Neuronal stem cell (in vitro differentiated cells): ENCODE measurements at regions not wholly inside any gene's neighbourhood (a gene's known extent, or its start where the extent isn't known, plus 50 kb on each side); places are given as distances from the start of the nearest gene placed in this dataset.

Source experiments
- DNase-seq: peaks from one replicate; pipeline ENCODE4 v3.0.0-alpha.2; 2013; ENCODE audit warnings: low spot score
- H2AFZ ChIP-seq: one replicate; pipeline ENCODE4 v1.6.1; 2013; ENCODE audit warnings: mild to moderate bottlenecking, low read length, inconsistent platforms
- H2AK5ac ChIP-seq: 2 replicates; pipeline ENCODE4 v1.6.1; 2013; ENCODE audit warnings: low read depth, mild to moderate bottlenecking, inconsistent platforms, low read length, moderate library complexity, mixed read lengths
- H2BK120ac ChIP-seq: 2 replicates; pipeline ENCODE4 v1.6.1; 2013; ENCODE audit warnings: low read depth, mild to moderate bottlenecking, inconsistent platforms, low read length, moderate library complexity, mixed read lengths
- H2BK12ac ChIP-seq: one replicate; pipeline ENCODE4 v1.6.1; 2013; ENCODE audit warnings: low read length, inconsistent platforms
- H2BK15ac ChIP-seq: 2 replicates; pipeline ENCODE4 v1.6.1; 2013; ENCODE audit warnings: mild to moderate bottlenecking, low read length, inconsistent platforms, mixed read lengths
- H2BK5ac ChIP-seq: one replicate; pipeline ENCODE4 v1.6.1; 2013; ENCODE audit warnings: inconsistent platforms, mild to moderate bottlenecking, low read length, moderate library complexity
- H3K14ac ChIP-seq: one replicate; pipeline ENCODE4 v1.6.1; 2013; ENCODE audit warnings: low read length, inconsistent platforms
- H3K18ac ChIP-seq: 2 replicates; pipeline ENCODE4 v1.6.1; 2013; ENCODE audit warnings: low read length, inconsistent platforms
- H3K23ac ChIP-seq: 2 replicates; pipeline ENCODE4 v1.6.1; 2013; ENCODE audit warnings: low read depth, mild to moderate bottlenecking, mixed read lengths, low read length, inconsistent platforms; ENCODE audit not compliant: poor library complexity
- H3K27ac ChIP-seq: replicated peaks from 3 replicates; pipeline ENCODE4 v1.5.1; 2013; ENCODE audit warnings: low read length, inconsistent platforms
- H3K27me3 ChIP-seq, 3 experiments: 2 replicates each; pipeline ENCODE4 v1.6.1; 2013; ENCODE audit warnings: low read length in 3 of 3, mild to moderate bottlenecking in 2 of 3, inconsistent platforms in 1 of 3, low read depth in 1 of 3, mixed read lengths in 1 of 3, moderate library complexity in 1 of 3; ENCODE audit not compliant: control insufficient read depth in 3 of 3, insufficient read depth in 3 of 3
- H3K36me3 ChIP-seq, 2 donors: replicated peaks in 1 of 2; 2 replicates each; pipeline ENCODE4 v1.6.1; 2013; ENCODE audit warnings: low read length in 2 of 2; ENCODE audit not compliant: control insufficient read depth in 2 of 2, insufficient read depth in 2 of 2
- H3K4ac ChIP-seq: 2 replicates; pipeline ENCODE4 v1.6.1; 2013; ENCODE audit warnings: inconsistent platforms, mild to moderate bottlenecking, low read length, moderate library complexity
- H3K4me1 ChIP-seq, 2 donors: 1 replicate in 1 of 2; 2 replicates in 1 of 2; pipeline ENCODE4 v1.6.1; 2013; ENCODE audit warnings: low read length in 2 of 2, low read depth in 1 of 2; ENCODE audit not compliant: control insufficient read depth in 2 of 2, insufficient read depth in 1 of 2
- H3K4me2 ChIP-seq: one replicate; pipeline ENCODE4 v1.6.1; 2013; ENCODE audit warnings: mild to moderate bottlenecking, low read length, inconsistent platforms; ENCODE audit not compliant: insufficient read depth, poor library complexity, severe bottlenecking
- H3K4me3 ChIP-seq, 2 donors: 2 replicates each; pipeline ENCODE4 v1.5.1; 2013; ENCODE audit warnings: low read length in 2 of 2, mild to moderate bottlenecking in 2 of 2, inconsistent platforms in 1 of 2, moderate library complexity in 1 of 2
- H3K79me1 ChIP-seq: one replicate; pipeline ENCODE4 v1.6.1; 2013; ENCODE audit warnings: low read depth, mild to moderate bottlenecking, inconsistent platforms, low read length, moderate library complexity
- H3K9ac ChIP-seq: one replicate; pipeline ENCODE4 v1.6.1; 2013; ENCODE audit warnings: mild to moderate bottlenecking, low read depth, low read length, inconsistent platforms; ENCODE audit not compliant: poor library complexity
- H3K9me3 ChIP-seq, 2 donors: replicated peaks in 1 of 2; 2 replicates each; pipeline versions ENCODE3 to v1.6.1; 2013; ENCODE audit warnings: low read length in 2 of 2, mild to moderate bottlenecking in 2 of 2, inconsistent platforms in 1 of 2, low read depth in 1 of 2, mixed read lengths in 1 of 2, moderate library complexity in 1 of 2; ENCODE audit not compliant: control insufficient read depth in 2 of 2, insufficient read depth in 1 of 2
- H4K8ac ChIP-seq: one replicate; pipeline ENCODE4 v1.6.1; 2013; ENCODE audit warnings: low read depth, mild to moderate bottlenecking, inconsistent platforms, low read length, moderate library complexity
- H4K91ac ChIP-seq: one replicate; pipeline ENCODE4 v1.6.1; 2013; ENCODE audit warnings: low read length, low read depth, mild to moderate bottlenecking, inconsistent platforms; ENCODE audit not compliant: poor library complexity
- WGBS, 2 donors: extraction: QIAGEN DNeasy Blood & Tissue Kit; methylation state at CpG; one replicate each; pipeline ENCODE4 v1.1.7; 2013; ENCODE audit warnings: missing lambda C conversion rate in 2 of 2, mixed read lengths in 1 of 2; ENCODE audit not compliant: insufficient read length in 2 of 2, insufficient replicate concordance in 1 of 2; ENCODE audit errors: extremely low coverage in 2 of 2; 5-methylcytosine and 5-hydroxymethylcytosine counted together

GRCh38 chr11:127679816-127680545 is 679.4 kb upstream of the KIRREL3 start:
- no peak for DNase-seq
- no peak overlapping the region for H2AK5ac ChIP-seq
- no peak overlapping the region for H3K27ac ChIP-seq
- H3K4me3 ChIP-seq, result no peak overlapping the region
- no peak overlapping the region for H3K18ac ChIP-seq
- no peaks in the 10 kb centered on the region for H3K79me1 ChIP-seq
- no peak overlapping the region for H4K8ac ChIP-seq
- no peak overlapping the region for H3K4me2 ChIP-seq
- H3K14ac ChIP-seq, result no peak overlapping the region
- H2BK120ac ChIP-seq, result no peak overlapping the region
- no peak overlapping the region for H3K23ac ChIP-seq
- peak overlapping the region; percentile 41 for H2AFZ ChIP-seq
- no peak overlapping the region for H2BK5ac ChIP-seq
- H3K4ac ChIP-seq, result no peak overlapping the region
- H2BK12ac ChIP-seq, result no peak overlapping the region
- no peak overlapping the region for H3K9ac ChIP-seq
- no peaks in the 10 kb centered on the region for H3K9me3 ChIP-seq
- H4K91ac ChIP-seq, result no peak overlapping the region
- no peaks in the 10 kb centered on the region for H3K27me3 ChIP-seq
- WGBS, 2 donors, result no CpG with 5 or more reads among the region's 8 CpGs
- peaks cover 5 to 18% of the 10 kb centered on the region in 2 donors for H3K4me1 ChIP-seq
- no peak overlapping the region for H2BK15ac ChIP-seq
- H3K36me3 ChIP-seq, result no peaks in the 10 kb centered on the region

GRCh38 chr11:127678631-127679030 is 678.1 kb upstream of the KIRREL3 start:
- H2AFZ ChIP-seq, result no peak overlapping the region
- no peak for DNase-seq
- no peak overlapping the region for H4K8ac ChIP-seq
- no peak overlapping the region for H2AK5ac ChIP-seq
- no peak overlapping the region for H2BK15ac ChIP-seq
- no peak overlapping the region for H2BK5ac ChIP-seq
- H3K36me3 ChIP-seq, result no peaks in the 10 kb centered on the region
- no peak overlapping the region for H3K27ac ChIP-seq
- WGBS, 2 donors, result no CpG with 5 or more reads among the region's 2 CpGs
- H3K14ac ChIP-seq, result no peak overlapping the region
- no peak overlapping the region for H3K23ac ChIP-seq
- H3K4me2 ChIP-seq, result no peak overlapping the region
- no peaks in the 10 kb centered on the region for H3K27me3 ChIP-seq
- no peak overlapping the region for H3K9ac ChIP-seq
- H2BK12ac ChIP-seq, result no peak overlapping the region
- H3K79me1 ChIP-seq, result no peaks in the 10 kb centered on the region
- no peak overlapping the region for H3K4me3 ChIP-seq
- no peak overlapping the region for H3K18ac ChIP-seq
- peaks cover 5 to 18% of the 10 kb centered on the region in 2 donors for H3K4me1 ChIP-seq
- no peak overlapping the region for H2BK120ac ChIP-seq
- no peaks in the 10 kb centered on the region for H3K9me3 ChIP-seq
- H4K91ac ChIP-seq, result no peak overlapping the region
- H3K4ac ChIP-seq, result no peak overlapping the region

DNA sequence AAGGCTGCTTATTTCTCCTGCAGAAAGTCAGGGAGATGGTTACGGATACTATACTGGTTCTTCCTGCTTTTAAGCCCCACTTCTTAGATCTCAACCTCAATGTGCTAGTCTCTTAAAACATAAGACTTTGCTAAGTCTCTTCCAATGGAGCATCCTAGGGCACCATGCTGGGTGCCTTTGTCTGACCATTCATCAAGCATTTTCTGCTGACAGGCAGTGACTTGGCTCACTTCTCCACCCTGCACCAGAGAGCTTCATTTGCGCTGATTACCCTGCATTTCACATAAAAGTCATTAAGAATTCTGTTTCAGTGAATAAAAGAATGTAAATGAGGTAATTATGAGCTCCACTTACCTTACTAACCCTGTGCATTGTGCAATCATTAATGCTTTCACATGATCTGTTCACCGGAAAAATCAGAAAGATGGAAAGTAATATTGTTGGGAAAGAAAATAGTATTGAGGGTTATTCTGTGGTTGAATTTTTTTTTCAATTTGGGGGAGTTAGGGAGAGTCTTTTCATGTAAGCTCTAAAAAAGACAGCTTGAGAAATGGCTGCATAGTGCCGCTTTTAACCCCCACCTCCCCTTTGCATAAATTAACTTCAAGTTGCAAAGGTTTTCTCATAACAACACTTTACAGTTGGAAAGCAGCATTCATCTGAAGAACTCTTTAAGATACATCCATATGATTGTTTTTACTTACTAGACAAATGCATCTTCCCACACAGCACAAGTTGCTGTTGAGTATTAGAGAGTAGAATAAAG is 677.3 kb upstream of the KIRREL3 start:
- H3K27ac ChIP-seq, result no peak overlapping the region
- DNase-seq, result no peak
- no peak overlapping the region for H3K4me2 ChIP-seq
- H3K9ac ChIP-seq, result no peak overlapping the region
- H3K79me1 ChIP-seq, result no peaks in the 10 kb centered on the region
- peaks cover 5 to 18% of the 10 kb centered on the region in 2 donors for H3K4me1 ChIP-seq
- no peaks in the 10 kb centered on the region for H3K27me3 ChIP-seq
- no peak overlapping the region for H2AK5ac ChIP-seq
- WGBS, 2 donors, result no CpG with 5 or more reads among the region's 4 CpGs
- no peak overlapping the region for H2BK5ac ChIP-seq
- H4K8ac ChIP-seq, result no peak overlapping the region
- no peaks in the 10 kb centered on the region for H3K9me3 ChIP-seq
- no peak overlapping the region for H3K18ac ChIP-seq
- H2AFZ ChIP-seq, result no peak overlapping the region
- no peak overlapping the region for H3K23ac ChIP-seq
- H3K36me3 ChIP-seq, result no peaks in the 10 kb centered on the region
- H3K14ac ChIP-seq, result no peak overlapping the region
- H2BK12ac ChIP-seq, result no peak overlapping the region
- no peak overlapping the region for H3K4me3 ChIP-seq
- H3K4ac ChIP-seq, result no peak overlapping the region
- no peak overlapping the region for H2BK15ac ChIP-seq
- no peak overlapping the region for H2BK120ac ChIP-seq
- no peak overlapping the region for H4K91ac ChIP-seq

DNA sequence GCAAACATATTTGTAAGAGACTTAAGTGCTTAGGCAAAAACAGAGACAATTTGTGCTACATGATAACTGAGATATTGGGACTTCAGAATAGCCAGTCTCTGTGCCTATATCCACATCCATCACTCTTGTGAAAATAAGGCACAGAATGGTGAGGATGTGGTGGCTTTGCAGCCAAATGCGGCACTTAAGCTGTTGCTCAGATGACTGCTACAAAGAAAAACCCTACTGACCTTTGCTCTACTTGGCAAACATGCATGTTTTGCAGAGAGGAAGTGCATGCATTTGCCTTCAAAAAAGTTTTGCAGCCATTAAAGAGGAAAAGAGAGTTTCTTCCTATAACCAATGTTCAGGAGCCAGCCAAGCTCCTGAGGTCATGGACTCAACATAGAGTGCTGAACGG is 675.0 kb upstream of the KIRREL3 start:
- Histone ChIP-seq H3K4me2 (no peak overlapping the region), H3K36me3 (no peaks in the 10 kb centered on the region), H3K14ac (no peak overlapping the region), H2BK120ac (no peak overlapping the region), H2BK5ac (no peak overlapping the region), H4K8ac (no peak overlapping the region), H3K79me1 (no peaks in the 10 kb centered on the region), H3K9ac (no peak overlapping the region), H3K4me1 (peaks cover 5 to 18% of the 10 kb centered on the region in 2 donors), H3K27me3 (no peaks in the 10 kb centered on the region), H2BK12ac (no peak overlapping the region), H3K4ac (no peak overlapping the region), H2AK5ac (no peak overlapping the region), H2BK15ac (no peak overlapping the region), H3K9me3 (no peaks in the 10 kb centered on the region), H3K23ac (no peak overlapping the region), H3K18ac (no peak overlapping the region), H3K27ac (no peak overlapping the region), H2AFZ (peak overlapping the region; percentile 2), H3K4me3 (no peak overlapping the region), H4K91ac (no peak overlapping the region)
- no peak for DNase-seq
- WGBS, 2 donors, result no CpG with 5 or more reads among the region's 2 CpGs
